ENCODE measurements at regions not wholly inside any gene's neighbourhood (a gene's known extent, or its start where the extent isn't known, plus 50 kb on each side); places are given as distances from the start of the nearest gene placed in this dataset.

- H3K9ac ChIP-seq (ENCODE audit: low read length in 3 of 3): no peak overlapping the region
- H3K36me3 ChIP-seq (ENCODE audit: control insufficient read depth in 2 of 3, insufficient read depth in 3 of 3, low read length in 3 of 3): no peaks in the 10 kb centered on the region
- H3K27me3 ChIP-seq (ENCODE audit: control insufficient read depth, insufficient read depth, low read length): no peaks in the 10 kb centered on the region
- no peaks in the 10 kb centered on the region for H3K9me3 ChIP-seq (ENCODE audit: control insufficient read depth in 2 of 3, insufficient read depth in 1 of 3, low read length in 3 of 3)
- FAIRE-seq: no peak
- no peak for TF ChIP-seq CTCF (IDR thresholded peaks at IDR 0.05; ENCODE audit: borderline replicate concordance, extremely low read depth, insufficient read depth)
- intact Hi-C loops (cut with DNase I): no loop called here
- H3K27ac ChIP-seq (ENCODE audit: low read depth in 2 of 2, low read length in 2 of 2): no peak overlapping the region
- DNase-seq: no peak
- H3K4me3 ChIP-seq (ENCODE audit: low read length in 3 of 3): no peak overlapping the region
- H3K4me1 ChIP-seq (ENCODE audit: control insufficient read depth in 2 of 3, insufficient read depth in 2 of 3, low read depth in 1 of 3, low read length in 3 of 3): no peaks in the 10 kb centered on the region
Measured at GRCh38 chr4:14125375-14126129, 498.0 kb upstream of the BOD1L1 start.

GRCh38 chr4:14130551-14130950 lies 503.0 kb upstream of the BOD1L1 start:
- H3K4me1 ChIP-seq (ENCODE audit: control insufficient read depth in 2 of 3, insufficient read depth in 2 of 3, low read depth in 1 of 3, low read length in 3 of 3): no peaks in the 10 kb centered on the region
- no peak overlapping the region for H3K9ac ChIP-seq (ENCODE audit: low read length in 3 of 3)
- H3K9me3 ChIP-seq (ENCODE audit: control insufficient read depth in 2 of 3, insufficient read depth in 1 of 3, low read length in 3 of 3): no peaks in the 10 kb centered on the region
- no peaks in the 10 kb centered on the region for H3K36me3 ChIP-seq (ENCODE audit: control insufficient read depth in 2 of 3, insufficient read depth in 3 of 3, low read length in 3 of 3)
- DNase-seq: no peak
- no peak for TF ChIP-seq CTCF (IDR thresholded peaks at IDR 0.05; ENCODE audit: borderline replicate concordance, extremely low read depth, insufficient read depth)
- no peak overlapping the region for H3K4me3 ChIP-seq (ENCODE audit: low read length in 3 of 3)
- no peak for FAIRE-seq
- H3K27me3 ChIP-seq (ENCODE audit: control insufficient read depth, insufficient read depth, low read length): no peaks in the 10 kb centered on the region
- intact Hi-C loops (cut with DNase I): no loop called here
- H3K27ac ChIP-seq (ENCODE audit: low read depth in 2 of 2, low read length in 2 of 2): no peak overlapping the region

- H3K9me3 ChIP-seq (ENCODE audit: control insufficient read depth in 2 of 3, insufficient read depth in 1 of 3, low read length in 3 of 3): no peaks in the 10 kb centered on the region
- DNase-seq: no peak
- no peak for FAIRE-seq
- no peaks in the 10 kb centered on the region for H3K4me1 ChIP-seq (ENCODE audit: control insufficient read depth in 2 of 3, insufficient read depth in 2 of 3, low read depth in 1 of 3, low read length in 3 of 3)
- no peak overlapping the region for H3K9ac ChIP-seq (ENCODE audit: low read length in 3 of 3)
- intact Hi-C loops (cut with DNase I): no loop called here
- H3K27ac ChIP-seq (ENCODE audit: low read depth in 2 of 2, low read length in 2 of 2): no peak overlapping the region
- no peaks in the 10 kb centered on the region for H3K36me3 ChIP-seq (ENCODE audit: control insufficient read depth in 2 of 3, insufficient read depth in 3 of 3, low read length in 3 of 3)
- H3K4me3 ChIP-seq (ENCODE audit: low read length in 3 of 3): no peak overlapping the region
- no peak for TF ChIP-seq CTCF (IDR thresholded peaks at IDR 0.05; ENCODE audit: borderline replicate concordance, extremely low read depth, insufficient read depth)
- H3K27me3 ChIP-seq (ENCODE audit: control insufficient read depth, insufficient read depth, low read length): no peaks in the 10 kb centered on the region
Measured at GRCh38 chr4:14131335-14131734, 503.8 kb upstream of the BOD1L1 start.

- intact Hi-C loops (cut with DNase I): no loop called here
- Histone ChIP-seq H3K4me1 (ENCODE audit: control insufficient read depth in 2 of 3, insufficient read depth in 2 of 3, low read depth in 1 of 3, low read length in 3 of 3) (no peaks in the 10 kb centered on the region), H3K27me3 (ENCODE audit: control insufficient read depth, insufficient read depth, low read length) (no peaks in the 10 kb centered on the region), H3K9me3 (ENCODE audit: control insufficient read depth in 2 of 3, insufficient read depth in 1 of 3, low read length in 3 of 3) (no peaks in the 10 kb centered on the region), H3K4me3 (ENCODE audit: low read length in 3 of 3) (no peak overlapping the region), H3K27ac (ENCODE audit: low read depth in 2 of 2, low read length in 2 of 2) (no peak overlapping the region), H3K36me3 (ENCODE audit: control insufficient read depth in 2 of 3, insufficient read depth in 3 of 3, low read length in 3 of 3) (no peaks in the 10 kb centered on the region), H3K9ac (ENCODE audit: low read length in 3 of 3) (no peak overlapping the region)
- DNase-seq: no peak
- FAIRE-seq: no peak
- TF ChIP-seq CTCF (IDR thresholded peaks at IDR 0.05; ENCODE audit: borderline replicate concordance, extremely low read depth, insufficient read depth): no peak
Measured at GRCh38 chr4:14132301-14132700, 504.8 kb upstream of the BOD1L1 start.
